ENCODE measurements at regions not wholly inside any gene's neighbourhood (a gene's known extent, or its start where the extent isn't known, plus 50 kb on each side); places are given as distances from the start of the nearest gene placed in this dataset.
A peak's percentile ranks its signal among the peaks of the same experiment; 100 is the strongest.
"Not testable (repeated sequence)": the region's sequence is repeated elsewhere in the genome, so short reads cannot be mapped to it uniquely, and the experiment has no call there.

DNA sequence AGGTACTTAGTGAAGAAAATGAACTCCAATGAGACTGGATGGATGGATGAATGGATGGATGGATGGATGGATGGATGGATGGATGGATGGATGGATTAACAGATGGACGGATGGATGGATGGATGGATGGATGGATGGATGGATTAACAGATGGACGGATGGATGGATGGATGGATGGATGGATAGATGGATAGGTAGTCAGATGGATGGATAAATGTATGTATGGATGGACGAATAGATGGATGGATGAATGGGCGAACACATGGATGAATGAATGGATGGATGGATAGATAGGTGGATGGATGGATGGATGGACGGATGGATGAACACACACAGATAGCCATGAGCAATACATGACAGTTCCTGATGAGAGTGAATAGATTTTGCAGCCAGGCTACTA, 589.0 kb upstream of the B3GAT1 start:
- POLR2A ChIA-PET (ENCODE audit: partially characterized antibody); H3K79me1 ChIP-seq (ENCODE audit: low read depth, low read length): not testable (repeated sequence)

More for the DNA sequence above, 589.0 kb upstream of the B3GAT1 start:
- H3K56ac ChIP-seq (replicated peaks; ENCODE audit: insufficient read length, low read depth, low read length); H2BK12ac ChIP-seq (ENCODE audit: low read depth, low read length); H3K14ac ChIP-seq (ENCODE audit: insufficient read length); H2BK5ac ChIP-seq (ENCODE audit: low read depth, low read length); H3K36me3 ChIP-seq (ENCODE audit: control insufficient read depth in 2 of 4, insufficient read depth in 4 of 4, low read length in 3 of 4); H4K5ac ChIP-seq (ENCODE audit: insufficient read length, low read depth, low read length); H3K4me2 ChIP-seq (ENCODE audit: insufficient read depth in 1 of 2, low read depth in 2 of 2, low read length in 2 of 2); DNase-seq (ENCODE audit: low read depth in 1 of 2, low spot score in 2 of 2); H3K9me3 ChIP-seq (ENCODE audit: insufficient read depth in 2 of 2, low read depth in 1 of 2, low read length in 1 of 2); H3K4me1 ChIP-seq (replicated peaks in 1 of 4; ENCODE audit: control insufficient read depth in 3 of 4, insufficient read depth in 4 of 4, low read length in 3 of 4); H3K4me3 ChIP-seq (ENCODE audit: extremely low read depth in 1 of 4, insufficient read depth in 2 of 4, low read depth in 3 of 4, low read length in 4 of 4); H2AFZ ChIP-seq (ENCODE audit: low read length); H3K23ac ChIP-seq (ENCODE audit: insufficient read length); H4K91ac ChIP-seq (replicated peaks; ENCODE audit: insufficient read length, low read length); H4K20me1 ChIP-seq (replicated peaks in 1 of 2; ENCODE audit: control insufficient read depth in 1 of 2, insufficient read depth in 2 of 2, low read length in 2 of 2); H2AK5ac ChIP-seq (ENCODE audit: low read depth, low read length); H3K27me3 ChIP-seq (replicated peaks in 1 of 4; ENCODE audit: control insufficient read depth in 3 of 4, extremely low read depth in 1 of 4, insufficient read depth in 3 of 4, low read length in 3 of 4); H3K79me2 ChIP-seq (ENCODE audit: control insufficient read depth in 1 of 2, insufficient read depth in 2 of 2, low read length in 2 of 2); H3K18ac ChIP-seq (ENCODE audit: extremely low read depth, low read length); FAIRE-seq; H4K8ac ChIP-seq (ENCODE audit: extremely low read depth, insufficient read depth, low read length); H3K27ac ChIP-seq (ENCODE audit: low read depth, low read length); H2BK15ac ChIP-seq (ENCODE audit: low read length); H3K4ac ChIP-seq (replicated peaks; ENCODE audit: insufficient read length, low read depth, low read length); H3K23me2 ChIP-seq (ENCODE audit: low read depth, low read length); CTCF ChIA-PET (ENCODE audit: partially characterized antibody); H3K9ac ChIP-seq (replicated peaks in 1 of 4; ENCODE audit: extremely low read depth in 1 of 4, low read depth in 3 of 4, low read length in 3 of 4); H2BK120ac ChIP-seq (replicated peaks; ENCODE audit: low read depth, low read length): not testable (repeated sequence)
- WGBS, 2 experiments (ENCODE audit: extremely low coverage in 1 of 2, insufficient coverage in 1 of 2, insufficient read length in 1 of 2, insufficient replicate concordance in 2 of 2, low coverage in 1 of 2, low lambda C conversion rate in 2 of 2, missing lambda C conversion rate in 1 of 2), result 85% methylated on average over 5 of the region's 5 CpGs; no CpG with 5 or more reads in 1 of the 2 experiments
- H2BK20ac ChIP-seq (ENCODE audit: low read length), result peak overlapping the region; percentile 53; the same call in 1 of the 2 replicates
